HCT116 (cell line): ENCODE measurements at regions not wholly inside any gene's neighbourhood (a gene's known extent, or its start where the extent isn't known, plus 50 kb on each side); places are given as distances from the start of the nearest gene placed in this dataset.

ENCODE experiments used
- ATAC-seq: fragments of 200-7000 bp; cut with Tn5 transposase; 2 replicates; pipeline ENCODE4 v1.9.1; 2020; ENCODE audit warnings: mild to moderate bottlenecking, moderate library complexity
- BruUV-seq: library from RNA; stranded (reverse); fragments of 400-500 nt; replicated peaks from 2 replicates; lab custom pipeline; 2021; lab: Mats Ljungman, UMichigan
- CTCF ChIA-PET: fragments of 300-600 bp; sonication (Branson Sonifier 250); formaldehyde crosslinking; loops from one replicate; lab custom pipeline; 2021; ENCODE audit warnings: antibody characterized with exemption; lab: Charles Lee
- POLR2A ChIA-PET: fragments of 300-600, 350-600 bp; sonication (Branson Sonifier 250); formaldehyde crosslinking; loops from one replicate; lab custom pipeline; 2021; ENCODE audit warnings: antibody characterized with exemption; lab: Charles Lee
- RAD21 ChIA-PET, 2 experiments: fragments of 300-600 bp; sonication (Branson Sonifier 250); formaldehyde crosslinking; loops; one replicate each; lab custom pipeline; 2023; ENCODE audit warnings: low total read pairs in 2 of 2; ENCODE audit not compliant: uncharacterized antibody in 2 of 2, unreplicated experiment in 2 of 2, low non-redundant PET in 1 of 2; lab: Charles Lee
- DNase-seq: peaks from one replicate; pipeline ENCODE4 v3.0.0-alpha.2; 2010; ENCODE audit warnings: low read depth, low spot score
- H2AFZ ChIP-seq: fragments of 200-600 bp; shearing (Covaris generic), sonication (generic); 2 replicates; pipeline ENCODE4 v1.6.1; 2017; ENCODE audit warnings: low read depth, mixed run types, mixed read lengths, antibody characterized with exemption, low read length; ENCODE audit not compliant: poor library complexity, severe bottlenecking
- H3K27ac ChIP-seq: 2 replicates; pipeline ENCODE4 v1.5.1; 2012; ENCODE audit warnings: low read depth, low read length
- H3K27me3 ChIP-seq: fragments of 200-600 bp; sonication (generic); 2 replicates; pipeline ENCODE4 v1.6.1; 2016; ENCODE audit warnings: mixed run types, low read length, mixed read lengths; ENCODE audit not compliant: insufficient read depth
- H3K36me3 ChIP-seq, 2 experiments: fragments of 200-500 bp in 1 of 2; fragments of 200-600 bp in 1 of 2; sonication (Bioruptor generic) in 1 of 2; sonication (generic) in 1 of 2; 2 replicates each; pipeline versions ENCODE4 v1.5.1 to v1.6.1; 2014 to 2016; ENCODE audit warnings: low read length in 2 of 2, inconsistent platforms in 1 of 2, mixed read lengths in 1 of 2, mixed run types in 1 of 2; ENCODE audit not compliant: insufficient read depth in 2 of 2, control insufficient read depth in 1 of 2
- H3K4me1 ChIP-seq, 2 experiments: fragments of 200-600 bp in 1 of 2; sonication (generic) in 1 of 2; 2 replicates each; pipeline versions ENCODE4 v1.5.1 to v1.6.1; 2012 to 2017; ENCODE audit warnings: low read length in 2 of 2, inconsistent platforms in 1 of 2, mild to moderate bottlenecking in 1 of 2, mixed read lengths in 1 of 2, mixed run types in 1 of 2, moderate library complexity in 1 of 2; ENCODE audit not compliant: insufficient read depth in 2 of 2, control insufficient read depth in 1 of 2
- H3K4me2 ChIP-seq: fragments of 200-600 bp; sonication (generic); 2 replicates; pipeline ENCODE4 v1.6.1; 2017; ENCODE audit warnings: mixed run types, low read length, mixed read lengths
- H3K4me3 ChIP-seq, 2 experiments: fragments of 200-600 bp in 1 of 2; sonication (generic) in 1 of 2; replicated peaks in 1 of 2; 2 replicates each; pipeline ENCODE4 v1.5.1; 2011 to 2016; ENCODE audit warnings: low read length in 2 of 2, control low read depth in 1 of 2, low read depth in 1 of 2, mild to moderate bottlenecking in 1 of 2, mixed read lengths in 1 of 2, mixed run types in 1 of 2
- H3K79me2 ChIP-seq: fragments of 200-600 bp; sonication (generic); 2 replicates; pipeline ENCODE4 v1.6.1; 2017; ENCODE audit warnings: mild to moderate bottlenecking, mixed run types, low read length, moderate library complexity, mixed read lengths; ENCODE audit not compliant: insufficient read depth
- H3K9ac ChIP-seq: fragments of 200-600 bp; sonication (generic); 2 replicates; pipeline ENCODE4 v1.6.1; 2016; ENCODE audit warnings: low read length, mixed read lengths
- H3K9me2 ChIP-seq: fragments of 200-600 bp; sonication (generic), shearing (Covaris generic); 2 replicates; pipeline ENCODE4 v1.6.1; 2017; ENCODE audit warnings: mixed run types, mild to moderate bottlenecking, moderate library complexity; ENCODE audit not compliant: insufficient read depth
- H3K9me3 ChIP-seq, 2 experiments: fragments of 200-500 bp in 1 of 2; fragments of 200-600 bp in 1 of 2; sonication (Bioruptor generic) in 1 of 2; sonication (generic) in 1 of 2; 2 replicates each; pipeline ENCODE4 v1.6.1; 2014 to 2017; ENCODE audit warnings: low read length in 2 of 2, mixed read lengths in 2 of 2, inconsistent platforms in 1 of 2, low read depth in 1 of 2, mild to moderate bottlenecking in 1 of 2, mixed run types in 1 of 2, moderate library complexity in 1 of 2; ENCODE audit not compliant: control insufficient read depth in 1 of 2, insufficient read depth in 1 of 2
- H4K20me1 ChIP-seq: fragments of 200-600 bp; sonication (generic), shearing (Covaris generic); 2 replicates; pipeline ENCODE4 v1.6.1; 2017; ENCODE audit warnings: mixed run types, mild to moderate bottlenecking, moderate library complexity; ENCODE audit not compliant: insufficient read depth
- CBX3 ChIP-seq: IDR thresholded peaks from 2 replicates; pipeline ENCODE4 v1.6.1; 2012; ENCODE audit warnings: low read depth
- ELF1 ChIP-seq: IDR thresholded peaks from 2 replicates; pipeline ENCODE4 v1.6.1; 2012; ENCODE audit warnings: low read depth, borderline replicate concordance
- FOSL1 ChIP-seq: IDR thresholded peaks from 2 replicates; pipeline ENCODE4 v1.6.1; 2012; ENCODE audit warnings: low read depth
- JUND ChIP-seq: IDR thresholded peaks from 2 replicates; pipeline ENCODE4 v1.6.1; 2012
- SIN3A ChIP-seq: IDR thresholded peaks from 2 replicates; pipeline ENCODE4 v1.6.1; 2012; ENCODE audit warnings: low read depth
- SRF ChIP-seq: IDR thresholded peaks from 2 replicates; pipeline ENCODE4 v1.6.1; 2012; ENCODE audit warnings: low read depth
- ZNF274 ChIP-seq: fragments of 200-500 bp; sonication (Bioruptor generic); IDR thresholded peaks from 2 replicates; pipeline ENCODE4 v1.6.1; 2014; ENCODE audit warnings: mild to moderate bottlenecking, low read depth, low read length, inconsistent platforms
- intact Hi-C: fragments of 100-400 bp; cut with micrococcal nuclease; formaldehyde crosslinking; loops from 2 replicates; pipeline ENCODE4 v1.10.0; 2022
- TF ChIP-seq, protein P1 (sequence below): IDR thresholded peaks from 2 replicates; pipeline ENCODE4 v1.6.1; 2012; ENCODE audit warnings: low read depth
- TF ChIP-seq, protein P2 (sequence below), 3 experiments: fragments of 200-600 bp in 1 of 3; sonication (generic) in 1 of 3; IDR thresholded peaks in 2 of 3; conservative IDR thresholded peaks in 1 of 3; 2 replicates each; pipeline ENCODE4 v1.5.1; 2012 to 2017; ENCODE audit warnings: low read depth in 2 of 3, low read length in 2 of 3, antibody characterized with exemption in 1 of 3, borderline replicate concordance in 1 of 3, control low read depth in 1 of 3, mild to moderate bottlenecking in 1 of 3, mixed read lengths in 1 of 3, mixed run types in 1 of 3, moderate library complexity in 1 of 3; ENCODE audit not compliant: insufficient read depth in 1 of 3

DNA sequence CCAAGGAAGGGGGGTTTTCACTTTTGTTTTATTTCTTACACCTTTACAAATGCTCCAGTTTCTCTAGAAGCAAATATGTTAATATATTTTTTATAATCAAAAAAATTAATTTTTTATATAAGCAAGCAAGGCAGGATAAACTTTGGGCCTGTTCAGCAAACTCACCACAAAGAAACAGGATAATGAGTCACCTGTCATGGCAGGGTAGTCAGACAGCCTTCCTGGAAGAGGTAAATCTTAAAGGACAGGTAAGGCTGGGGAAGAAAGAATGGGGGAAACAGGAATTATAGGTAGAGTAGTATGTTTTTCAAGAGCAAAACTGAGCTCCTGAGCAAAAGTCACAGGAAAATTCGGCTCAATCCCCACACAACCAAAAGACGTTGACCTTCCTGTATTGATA, 186.3 kb upstream of the SOX9 start:
- ChIA-PET POLR2A (no interaction called here), CTCF (no interaction called here), RAD21 (no interaction called here)
- H2AFZ ChIP-seq = peak overlapping the region; percentile 24
- H3K4me1 ChIP-seq = peaks cover 0 to 24% of the 10 kb centered on the region in 2 experiments; a peak in 2 of 4 replicates
- BruUV-seq = no TSS peak
- no peak overlapping the region for H3K4me3 ChIP-seq
- H3K79me2 ChIP-seq = no peaks in the 10 kb centered on the region
- intact Hi-C loops = no loop called here
- H3K27me3 ChIP-seq = no peaks in the 10 kb centered on the region
- H4K20me1 ChIP-seq = no peaks in the 10 kb centered on the region
- ATAC-seq (no peak), DNase-seq (no peak)
- H3K9me3 ChIP-seq = no peaks in the 10 kb centered on the region
- TF ChIP-seq SIN3A = no peak
- no peak for TF ChIP-seq ELF1
- TF ChIP-seq, protein P1, sequence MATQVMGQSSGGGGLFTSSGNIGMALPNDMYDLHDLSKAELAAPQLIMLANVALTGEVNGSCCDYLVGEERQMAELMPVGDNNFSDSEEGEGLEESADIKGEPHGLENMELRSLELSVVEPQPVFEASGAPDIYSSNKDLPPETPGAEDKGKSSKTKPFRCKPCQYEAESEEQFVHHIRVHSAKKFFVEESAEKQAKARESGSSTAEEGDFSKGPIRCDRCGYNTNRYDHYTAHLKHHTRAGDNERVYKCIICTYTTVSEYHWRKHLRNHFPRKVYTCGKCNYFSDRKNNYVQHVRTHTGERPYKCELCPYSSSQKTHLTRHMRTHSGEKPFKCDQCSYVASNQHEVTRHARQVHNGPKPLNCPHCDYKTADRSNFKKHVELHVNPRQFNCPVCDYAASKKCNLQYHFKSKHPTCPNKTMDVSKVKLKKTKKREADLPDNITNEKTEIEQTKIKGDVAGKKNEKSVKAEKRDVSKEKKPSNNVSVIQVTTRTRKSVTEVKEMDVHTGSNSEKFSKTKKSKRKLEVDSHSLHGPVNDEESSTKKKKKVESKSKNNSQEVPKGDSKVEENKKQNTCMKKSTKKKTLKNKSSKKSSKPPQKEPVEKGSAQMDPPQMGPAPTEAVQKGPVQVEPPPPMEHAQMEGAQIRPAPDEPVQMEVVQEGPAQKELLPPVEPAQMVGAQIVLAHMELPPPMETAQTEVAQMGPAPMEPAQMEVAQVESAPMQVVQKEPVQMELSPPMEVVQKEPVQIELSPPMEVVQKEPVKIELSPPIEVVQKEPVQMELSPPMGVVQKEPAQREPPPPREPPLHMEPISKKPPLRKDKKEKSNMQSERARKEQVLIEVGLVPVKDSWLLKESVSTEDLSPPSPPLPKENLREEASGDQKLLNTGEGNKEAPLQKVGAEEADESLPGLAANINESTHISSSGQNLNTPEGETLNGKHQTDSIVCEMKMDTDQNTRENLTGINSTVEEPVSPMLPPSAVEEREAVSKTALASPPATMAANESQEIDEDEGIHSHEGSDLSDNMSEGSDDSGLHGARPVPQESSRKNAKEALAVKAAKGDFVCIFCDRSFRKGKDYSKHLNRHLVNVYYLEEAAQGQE = no peak
- no peak for TF ChIP-seq ZNF274
- TF ChIP-seq CBX3 = no peak
- peak; percentile 36 for TF ChIP-seq FOSL1
- no peak for TF ChIP-seq SRF
- peak; percentile 23; the same call in 1 of the 2 replicates for TF ChIP-seq JUND
- TF ChIP-seq, protein P2, sequence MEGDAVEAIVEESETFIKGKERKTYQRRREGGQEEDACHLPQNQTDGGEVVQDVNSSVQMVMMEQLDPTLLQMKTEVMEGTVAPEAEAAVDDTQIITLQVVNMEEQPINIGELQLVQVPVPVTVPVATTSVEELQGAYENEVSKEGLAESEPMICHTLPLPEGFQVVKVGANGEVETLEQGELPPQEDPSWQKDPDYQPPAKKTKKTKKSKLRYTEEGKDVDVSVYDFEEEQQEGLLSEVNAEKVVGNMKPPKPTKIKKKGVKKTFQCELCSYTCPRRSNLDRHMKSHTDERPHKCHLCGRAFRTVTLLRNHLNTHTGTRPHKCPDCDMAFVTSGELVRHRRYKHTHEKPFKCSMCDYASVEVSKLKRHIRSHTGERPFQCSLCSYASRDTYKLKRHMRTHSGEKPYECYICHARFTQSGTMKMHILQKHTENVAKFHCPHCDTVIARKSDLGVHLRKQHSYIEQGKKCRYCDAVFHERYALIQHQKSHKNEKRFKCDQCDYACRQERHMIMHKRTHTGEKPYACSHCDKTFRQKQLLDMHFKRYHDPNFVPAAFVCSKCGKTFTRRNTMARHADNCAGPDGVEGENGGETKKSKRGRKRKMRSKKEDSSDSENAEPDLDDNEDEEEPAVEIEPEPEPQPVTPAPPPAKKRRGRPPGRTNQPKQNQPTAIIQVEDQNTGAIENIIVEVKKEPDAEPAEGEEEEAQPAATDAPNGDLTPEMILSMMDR (IDR thresholded peaks at IDR 0.05 in 2 of 3, conservative IDR thresholded peaks at IDR 0.05 in 1 of 3; ENCODE audit: borderline replicate concordance in 1 of 3, insufficient read depth in 1 of 3, low read depth in 2 of 3, low read length in 2 of 3) = no peak
- H3K9ac ChIP-seq = no peak overlapping the region
- H3K4me2 ChIP-seq = no peak overlapping the region
- H3K9me2 ChIP-seq = no peaks in the 10 kb centered on the region
- H3K36me3 ChIP-seq = no peaks in the 10 kb centered on the region
- H3K27ac ChIP-seq = no peak overlapping the region
